H1 (cell line): ENCODE measurements at regions not wholly inside any gene's neighbourhood (a gene's known extent, or its start where the extent isn't known, plus 50 kb on each side); places are given as distances from the start of the nearest gene placed in this dataset.

Source experiments
- CTCF ChIA-PET: fragments of 300-600 bp; sonication (Branson Sonifier 250); formaldehyde crosslinking; loops from one replicate; lab custom pipeline; 2021; ENCODE audit not compliant: partially characterized antibody; lab: Charles Lee
- POLR2A ChIA-PET: fragments of 300-600 bp; sonication (Branson Sonifier 250); formaldehyde crosslinking; loops from one replicate; lab custom pipeline; 2021; ENCODE audit warnings: inconsistent platforms; ENCODE audit not compliant: partially characterized antibody; lab: Charles Lee
- DNase-seq, 2 experiments: peaks; one replicate each; pipeline versions ENCODE4 v3.0.0 to v3.0.0-alpha.2; 2010 to 2022; ENCODE audit warnings: low spot score in 2 of 2, low read depth in 1 of 2, mixed read lengths in 1 of 2
- FAIRE-seq: peaks from 2 replicates; lab custom pipeline; 2011; peaks lifted over from hg19 to GRCh38; lab: Jason Lieb, UNC
- H2AFZ ChIP-seq: 2 replicates; pipeline ENCODE4 v1.8.1; 2012; ENCODE audit warnings: low read length, inconsistent platforms
- H2AK5ac ChIP-seq: 2 replicates; pipeline ENCODE4 v1.6.1; 2013; ENCODE audit warnings: low read depth, low read length
- H2BK120ac ChIP-seq: replicated peaks from 2 replicates; pipeline ENCODE3; 2013; ENCODE audit warnings: low read depth, low read length, inconsistent platforms
- H2BK12ac ChIP-seq: 2 replicates; pipeline ENCODE4 v1.6.1; 2013; ENCODE audit warnings: low read depth, low read length
- H2BK15ac ChIP-seq: 2 replicates; pipeline ENCODE4 v1.6.1; 2013; ENCODE audit warnings: low read length
- H2BK20ac ChIP-seq: 2 replicates; pipeline ENCODE4 v1.6.1; 2013; ENCODE audit warnings: low read length
- H2BK5ac ChIP-seq: 2 replicates; pipeline ENCODE4 v1.6.1; 2013; ENCODE audit warnings: low read depth, low read length
- H3K14ac ChIP-seq: 2 replicates; pipeline ENCODE4 v1.6.1; 2013; ENCODE audit warnings: inconsistent platforms; ENCODE audit not compliant: insufficient read length
- H3K18ac ChIP-seq: 2 replicates; pipeline ENCODE4 v1.6.1; 2013; ENCODE audit warnings: low read length; ENCODE audit errors: extremely low read depth
- H3K23ac ChIP-seq: 2 replicates; pipeline ENCODE4 v1.6.1; 2013; ENCODE audit warnings: inconsistent platforms; ENCODE audit not compliant: insufficient read length
- H3K23me2 ChIP-seq: 2 replicates; pipeline ENCODE4 v1.6.1; 2013; ENCODE audit warnings: low read depth, low read length
- H3K27ac ChIP-seq: 2 replicates; pipeline ENCODE4 v1.6.1; 2011; ENCODE audit warnings: low read depth, low read length, inconsistent platforms
- H3K27me3 ChIP-seq, 4 experiments: replicated peaks in 1 of 4; 1 replicate in 1 of 4; 2 replicates in 3 of 4; pipeline versions ENCODE4 v1.6.1 to v1.8.1; 2011 to 2013; ENCODE audit warnings: low read length in 3 of 4, mild to moderate bottlenecking in 3 of 4, inconsistent platforms in 2 of 4, mixed read lengths in 2 of 4, moderate library complexity in 1 of 4; ENCODE audit not compliant: control insufficient read depth in 3 of 4, insufficient read depth in 3 of 4; ENCODE audit errors: extremely low read depth in 1 of 4
- H3K36me3 ChIP-seq, 4 experiments: 2 replicates each; pipeline versions ENCODE4 v1.6.1 to v1.8.1; 2011 to 2013; ENCODE audit warnings: mild to moderate bottlenecking in 4 of 4, low read length in 3 of 4, moderate library complexity in 2 of 4, control low read depth in 1 of 4, inconsistent platforms in 1 of 4; ENCODE audit not compliant: insufficient read depth in 4 of 4, control insufficient read depth in 2 of 4
- H3K4ac ChIP-seq: replicated peaks from 2 replicates; pipeline ENCODE3; 2013; ENCODE audit warnings: low read length, low read depth, mixed read lengths, inconsistent platforms; ENCODE audit not compliant: insufficient read length
- H3K4me1 ChIP-seq, 4 experiments: replicated peaks in 1 of 4; 1 replicate in 1 of 4; 2 replicates in 3 of 4; pipeline versions ENCODE4 v1.6.1 to v1.8.1; 2011 to 2013; ENCODE audit warnings: low read length in 3 of 4, inconsistent platforms in 2 of 4, mixed read lengths in 1 of 4; ENCODE audit not compliant: insufficient read depth in 4 of 4, control insufficient read depth in 3 of 4
- H3K4me2 ChIP-seq, 2 experiments: 2 replicates each; pipeline versions ENCODE4 v1.6.1 to v1.8.1; 2011 to 2013; ENCODE audit warnings: low read depth in 2 of 2, low read length in 2 of 2, control low read depth in 1 of 2, inconsistent platforms in 1 of 2, mild to moderate bottlenecking in 1 of 2; ENCODE audit not compliant: insufficient read depth in 1 of 2
- H3K4me3 ChIP-seq, 4 experiments: fragments of 200-600, 300-600 bp in 1 of 4; sonication (generic), shearing (Covaris generic), sonication (Bioruptor Twin) in 1 of 4; 2 replicates each; pipeline versions ENCODE4 v1.5.1 to v1.8.1; 2011 to 2016; ENCODE audit warnings: low read length in 4 of 4, low read depth in 3 of 4, control low read depth in 2 of 4, inconsistent platforms in 2 of 4, mild to moderate bottlenecking in 2 of 4, mixed read lengths in 1 of 4, moderate library complexity in 1 of 4; ENCODE audit not compliant: insufficient read depth in 2 of 4; ENCODE audit errors: extremely low read depth in 1 of 4
- H3K56ac ChIP-seq: replicated peaks from 2 replicates; pipeline ENCODE3; 2013; ENCODE audit warnings: low read depth, mild to moderate bottlenecking, mixed read lengths, low read length, inconsistent platforms; ENCODE audit not compliant: insufficient read length
- H3K79me1 ChIP-seq: 2 replicates; pipeline ENCODE4 v1.6.1; 2013; ENCODE audit warnings: low read depth, low read length, control low read depth
- H3K79me2 ChIP-seq, 2 experiments: 2 replicates each; pipeline versions ENCODE4 v1.6.1 to v1.8.1; 2012 to 2013; ENCODE audit warnings: low read length in 2 of 2, mild to moderate bottlenecking in 2 of 2, inconsistent platforms in 1 of 2; ENCODE audit not compliant: insufficient read depth in 2 of 2, control insufficient read depth in 1 of 2
- H3K9ac ChIP-seq, 4 experiments: replicated peaks in 1 of 4; 1 replicate in 1 of 4; 2 replicates in 3 of 4; pipeline versions ENCODE4 v1.6.1 to v1.8.1; 2011 to 2013; ENCODE audit warnings: low read depth in 3 of 4, low read length in 3 of 4, control low read depth in 2 of 4, mild to moderate bottlenecking in 2 of 4, moderate library complexity in 2 of 4, inconsistent platforms in 1 of 4; ENCODE audit errors: extremely low read depth in 1 of 4
- H3K9me3 ChIP-seq, 2 experiments: 2 replicates each; pipeline versions ENCODE4 v1.6.1 to v1.8.1; 2012 to 2013; ENCODE audit warnings: mild to moderate bottlenecking in 2 of 2, moderate library complexity in 2 of 2, control low read depth in 1 of 2, inconsistent platforms in 1 of 2, low read depth in 1 of 2, low read length in 1 of 2, mixed read lengths in 1 of 2; ENCODE audit not compliant: insufficient read depth in 2 of 2
- H4K20me1 ChIP-seq, 2 experiments: replicated peaks in 1 of 2; 2 replicates each; pipeline versions ENCODE3 to v1.8.1; 2011 to 2013; ENCODE audit warnings: inconsistent platforms in 2 of 2, low read length in 2 of 2, mild to moderate bottlenecking in 1 of 2; ENCODE audit not compliant: insufficient read depth in 2 of 2, control insufficient read depth in 1 of 2
- H4K5ac ChIP-seq: 2 replicates; pipeline ENCODE4 v1.6.1; 2013; ENCODE audit warnings: low read length, low read depth, mixed read lengths, inconsistent platforms; ENCODE audit not compliant: insufficient read length
- H4K8ac ChIP-seq: 2 replicates; pipeline ENCODE4 v1.8.0; 2013; ENCODE audit warnings: mild to moderate bottlenecking, moderate library complexity, low read length, inconsistent platforms; ENCODE audit not compliant: insufficient read depth; ENCODE audit errors: extremely low read depth
- H4K91ac ChIP-seq: replicated peaks from 2 replicates; pipeline ENCODE3; 2013; ENCODE audit warnings: low read length, mixed read lengths, inconsistent platforms; ENCODE audit not compliant: insufficient read length
- ASH2L ChIP-seq: fragments of 200-600, 300-600 bp; sonication (generic); IDR thresholded peaks from one replicate; pipeline ENCODE4 v1.7.1; 2017; ENCODE audit warnings: low read length
- CBX8 ChIP-seq: fragments of 300-800, 300-1000 bp; sonication (generic); IDR thresholded peaks from 2 replicates; pipeline ENCODE4 v1.7.1; 2016; ENCODE audit warnings: low read depth, low read length, borderline replicate concordance
- GABPA ChIP-seq: IDR thresholded peaks from 2 replicates; pipeline ENCODE4 v1.6.1; 2011; ENCODE audit warnings: mild to moderate bottlenecking, low read length, moderate library complexity, borderline replicate concordance; ENCODE audit not compliant: insufficient read depth
- TAF1 ChIP-seq: IDR thresholded peaks from 2 replicates; pipeline ENCODE4 v1.6.1; 2011; ENCODE audit warnings: mild to moderate bottlenecking, low read depth, low read length
- TBP ChIP-seq: IDR thresholded peaks from 2 replicates; pipeline ENCODE4 v1.6.1; 2011; ENCODE audit warnings: low read depth, low read length, improper control_type of control experiment
- TCF12 ChIP-seq: IDR thresholded peaks from 2 replicates; pipeline ENCODE4 v1.6.1; 2011; ENCODE audit warnings: low read depth, mild to moderate bottlenecking, low read length
- TF ChIP-seq, protein P1 (sequence below): IDR thresholded peaks from 2 replicates; pipeline ENCODE4 v1.6.1; 2011; ENCODE audit warnings: low read depth, mild to moderate bottlenecking, low read length; ENCODE audit not compliant: insufficient read depth

- no peak overlapping the region for H2BK15ac ChIP-seq
- no peak overlapping the region for H3K9ac ChIP-seq
- H2BK20ac ChIP-seq, result no peak overlapping the region
- ChIA-PET POLR2A (no interaction called here), CTCF (no interaction called here)
- no peak overlapping the region for H3K23ac ChIP-seq
- H2AFZ ChIP-seq, result no peak overlapping the region
- H4K91ac ChIP-seq, result no peak overlapping the region
- no peaks in the 10 kb centered on the region for H3K36me3 ChIP-seq
- H2BK120ac ChIP-seq, result no peak overlapping the region
- no peak overlapping the region for H3K4ac ChIP-seq
- H3K23me2 ChIP-seq, result no peaks in the 10 kb centered on the region
- no peak overlapping the region for H3K27ac ChIP-seq
- no peak overlapping the region for H3K4me3 ChIP-seq
- H4K8ac ChIP-seq, result no peak overlapping the region
- H4K20me1 ChIP-seq, result no peaks in the 10 kb centered on the region
- H3K79me2 ChIP-seq, result no peaks in the 10 kb centered on the region
- H3K4me2 ChIP-seq, result no peak overlapping the region
- H3K56ac ChIP-seq, result no peak overlapping the region
- no peaks in the 10 kb centered on the region for H3K27me3 ChIP-seq
- H4K5ac ChIP-seq, result no peak overlapping the region
- H3K9me3 ChIP-seq, result no peaks in the 10 kb centered on the region
- no peaks in the 10 kb centered on the region for H3K79me1 ChIP-seq
- H2BK5ac ChIP-seq, result no peak overlapping the region
- H2AK5ac ChIP-seq, result no peak overlapping the region
- no peak overlapping the region for H2BK12ac ChIP-seq
- FAIRE-seq, result no peak
- no peak overlapping the region for H3K14ac ChIP-seq
- peaks cover 0 to 2% (median 0%) of the 10 kb centered on the region in 4 experiments; a peak in 2 of 7 replicates for H3K4me1 ChIP-seq
- H3K18ac ChIP-seq, result no peak overlapping the region
- no peak for DNase-seq
- TF ChIP-seq TCF12 (no peak), TBP (no peak), CBX8 (no peak), ASH2L (no peak), TAF1 (no peak), GABPA (no peak)
- TF ChIP-seq, protein P1, sequence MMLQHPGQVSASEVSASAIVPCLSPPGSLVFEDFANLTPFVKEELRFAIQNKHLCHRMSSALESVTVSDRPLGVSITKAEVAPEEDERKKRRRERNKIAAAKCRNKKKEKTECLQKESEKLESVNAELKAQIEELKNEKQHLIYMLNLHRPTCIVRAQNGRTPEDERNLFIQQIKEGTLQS, result no peak
Measured at GRCh38 chr13:89902223-89902622, 1445.3 kb upstream of the MIR17HG start.
